Activated CD4-positive, alpha-beta T cell treated with anti-CD3 and anti-CD28 coated beads, Interleukin-2, Interleukin-6, amounts not matched to agents 100 ng/mL and 50 ng/mL, durations not matched to agents 16 hours and 8 hours (primary cell): ENCODE measurements at regions not wholly inside any gene's neighbourhood (a gene's known extent, or its start where the extent isn't known, plus 50 kb on each side); places are given as distances from the start of the nearest gene placed in this dataset.
A peak's percentile ranks its signal among the peaks of the same experiment; 100 is the strongest.

Experiments
- DNase-seq: peaks from one replicate; pipeline ENCODE4 v3.0.0-alpha.2; 2020

- no peak for DNase-seq
Measured at GRCh38 chr6:104411302-104411701, 448.4 kb downstream of the HACE1 start.

- no peak for DNase-seq
Measured at GRCh38 chr6:104409913-104410312, 449.8 kb downstream of the HACE1 start.

DNA sequence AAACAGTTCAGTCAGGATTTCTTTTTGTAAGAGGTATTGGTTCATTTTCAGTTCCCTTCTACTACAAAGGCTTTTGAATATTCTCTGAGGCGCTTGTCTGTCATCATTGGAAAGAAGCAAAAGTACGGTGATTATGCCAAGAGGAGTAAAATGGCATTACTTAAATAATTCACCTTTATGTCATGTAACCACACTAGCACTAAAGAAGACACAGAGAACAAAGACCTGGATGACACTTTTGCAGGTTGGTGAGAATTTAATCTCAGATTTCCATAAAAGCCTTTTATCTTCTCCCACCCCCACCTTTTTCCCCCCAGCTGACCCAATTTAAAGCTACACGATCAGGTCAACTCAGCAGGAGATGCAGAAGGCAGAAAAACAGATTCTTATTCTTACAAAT is 451.8 kb downstream of the HACE1 start:
- no peak for DNase-seq

GRCh38 chr6:104404377-104404776 is 455.3 kb downstream of the HACE1 start:
- no peak for DNase-seq

DNA sequence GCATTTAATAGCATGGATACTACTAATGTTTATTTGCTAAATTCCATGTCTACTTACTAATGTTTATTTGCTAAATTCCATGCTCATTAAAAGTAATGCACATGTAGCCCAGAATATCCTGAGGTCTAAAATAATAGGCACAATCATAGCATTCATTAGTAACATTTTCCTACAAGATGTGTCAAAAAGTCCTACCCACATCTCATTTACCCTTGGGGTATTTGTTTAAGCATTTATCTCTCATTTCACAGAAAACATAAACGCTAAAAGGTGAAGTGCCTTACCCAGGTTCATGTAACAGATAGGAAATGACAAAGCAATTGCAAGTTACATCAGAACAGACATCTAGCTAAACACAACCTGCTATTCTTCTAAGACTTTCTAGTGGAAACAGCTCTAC is 457.1 kb downstream of the HACE1 start:
- DNase-seq: no peak

DNA sequence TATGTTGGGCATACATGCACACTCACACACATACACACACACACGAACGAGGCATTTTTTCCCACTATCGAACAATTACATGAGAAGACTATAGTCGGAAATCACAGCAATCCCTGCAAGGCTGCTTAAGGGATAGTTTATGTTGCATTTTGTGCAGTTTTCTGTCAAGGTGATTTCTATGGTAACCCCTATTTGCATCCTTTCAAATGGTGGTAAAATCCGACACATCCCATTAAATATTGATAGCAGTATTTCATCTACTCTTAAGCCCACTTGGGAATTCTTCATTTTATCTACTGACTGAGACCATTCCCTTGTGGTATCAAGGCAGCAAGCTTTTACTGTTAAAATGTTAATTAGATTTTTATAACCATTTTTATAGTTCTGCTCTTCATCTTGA is 457.8 kb downstream of the HACE1 start:
- DNase-seq: no peak

GRCh38 chr6:104400844-104401243 is 458.9 kb downstream of the HACE1 start:
- DNase-seq: no peak

DNA sequence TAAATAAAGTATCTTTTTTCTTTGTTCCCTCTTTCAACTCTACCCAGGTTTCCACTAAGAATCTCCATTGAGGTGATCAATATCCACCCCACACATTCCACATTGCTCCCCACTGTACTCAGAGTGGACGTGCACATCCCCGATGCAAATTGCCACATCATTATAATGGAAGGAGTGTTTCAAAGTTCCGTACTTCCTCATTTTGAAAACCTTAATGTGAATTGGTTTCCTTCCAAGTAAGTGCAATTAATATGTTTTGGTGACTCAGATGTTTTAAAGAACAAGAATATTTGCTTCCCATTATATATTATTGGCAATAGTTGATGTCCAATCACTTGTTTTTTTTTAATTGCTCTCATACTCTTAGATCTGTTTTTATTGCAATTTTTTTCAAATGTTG is 463.6 kb downstream of the HACE1 start:
- DNase-seq: no peak

DNA sequence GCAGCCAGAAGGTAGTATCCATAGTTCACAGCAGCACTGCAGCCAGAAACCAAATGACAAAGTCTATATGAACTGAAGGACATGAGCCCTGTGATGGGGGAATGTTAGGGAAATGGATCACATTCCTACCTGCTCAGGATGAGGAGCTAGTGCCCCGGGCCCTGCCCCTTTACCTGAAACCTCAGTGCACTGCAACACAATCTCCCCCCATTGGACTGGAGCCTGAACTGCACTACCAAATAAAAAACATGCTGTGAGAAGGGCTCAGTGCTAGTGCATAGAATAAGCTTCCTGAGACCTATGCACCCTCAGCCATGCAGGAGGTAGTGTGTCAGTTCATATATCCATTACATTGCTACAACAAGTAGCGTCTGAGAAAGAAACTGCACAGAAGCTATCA is 477.8 kb downstream of the HACE1 start:
- no peak for DNase-seq

DNA sequence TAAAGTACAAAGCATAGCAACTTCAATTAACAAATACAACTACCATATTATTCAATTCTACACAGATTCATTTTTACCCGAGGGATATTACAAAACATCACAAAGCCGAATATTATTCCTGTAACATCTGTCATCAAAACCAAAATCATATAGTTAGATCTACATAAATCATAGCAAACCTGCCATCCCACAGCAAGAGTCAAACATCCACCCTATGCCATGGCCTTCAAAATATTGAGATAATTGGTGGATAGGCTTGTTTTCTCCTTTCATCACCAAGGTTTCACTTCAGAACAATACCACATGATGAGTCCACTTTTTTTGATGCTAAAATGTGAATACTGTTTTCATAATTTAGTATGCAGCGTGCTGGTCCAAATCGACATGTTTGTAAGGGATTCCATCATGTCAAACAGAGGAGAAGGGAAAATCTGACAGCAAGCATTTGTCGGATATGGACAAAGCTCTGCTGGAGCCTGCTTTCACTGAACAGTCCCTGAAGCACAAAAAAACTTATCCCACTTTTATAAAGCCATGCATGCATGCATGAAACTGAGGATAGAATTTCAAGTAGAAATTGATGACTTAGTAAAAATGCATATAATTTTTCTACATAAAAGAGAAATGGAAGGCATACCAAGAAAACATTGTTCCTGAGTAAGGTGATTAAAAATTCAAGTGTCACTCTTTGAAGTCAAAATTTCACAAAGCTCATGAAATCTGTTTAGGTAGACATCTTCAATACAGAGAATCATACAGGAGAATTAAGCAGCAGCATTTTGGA is 494.1 kb downstream of the HACE1 start:
- DNase-seq: no peak

- no peak for DNase-seq
Measured at GRCh38 chr6:104357928-104358327, 501.8 kb downstream of the HACE1 start.

DNA sequence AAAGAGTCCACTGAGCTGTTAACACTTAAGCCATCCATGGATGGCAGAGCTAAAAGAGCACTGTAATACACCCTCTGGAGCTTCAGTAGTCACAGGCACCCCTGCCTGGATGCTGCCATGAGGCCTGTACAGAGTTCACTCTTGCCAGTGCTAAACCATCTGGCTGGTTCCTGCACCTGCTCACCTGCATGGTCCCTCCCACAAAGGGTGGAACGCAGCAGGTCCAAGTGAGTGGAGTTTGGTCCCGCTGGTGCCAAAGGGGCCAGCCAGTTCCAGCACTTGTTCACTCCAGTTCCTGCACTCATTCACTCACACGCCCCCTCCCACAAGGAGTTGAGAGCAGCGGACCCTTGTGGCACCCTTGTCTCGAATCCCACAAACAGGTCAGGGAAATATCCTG is 503.5 kb downstream of the HACE1 start:
- no peak for DNase-seq

DNA sequence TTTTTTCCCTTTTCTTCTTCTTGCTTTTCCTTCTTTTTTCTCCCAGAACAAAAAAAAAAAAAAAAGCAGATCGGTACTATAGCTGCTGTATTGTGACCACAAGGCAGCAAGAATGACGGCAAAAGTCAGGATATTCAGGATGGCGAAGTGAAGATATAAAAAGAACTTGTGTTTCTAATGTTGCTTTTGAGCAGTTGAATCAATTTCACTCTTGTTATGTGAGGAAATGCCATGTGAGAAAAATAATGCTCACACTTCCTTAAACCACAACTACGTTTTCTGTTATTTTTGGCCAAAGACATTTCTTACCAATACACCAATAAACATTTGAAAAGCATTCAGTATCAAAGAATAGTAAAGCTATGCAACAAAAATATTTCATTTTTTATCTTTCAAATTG is 510.5 kb downstream of the HACE1 start:
- DNase-seq: no peak

DNA sequence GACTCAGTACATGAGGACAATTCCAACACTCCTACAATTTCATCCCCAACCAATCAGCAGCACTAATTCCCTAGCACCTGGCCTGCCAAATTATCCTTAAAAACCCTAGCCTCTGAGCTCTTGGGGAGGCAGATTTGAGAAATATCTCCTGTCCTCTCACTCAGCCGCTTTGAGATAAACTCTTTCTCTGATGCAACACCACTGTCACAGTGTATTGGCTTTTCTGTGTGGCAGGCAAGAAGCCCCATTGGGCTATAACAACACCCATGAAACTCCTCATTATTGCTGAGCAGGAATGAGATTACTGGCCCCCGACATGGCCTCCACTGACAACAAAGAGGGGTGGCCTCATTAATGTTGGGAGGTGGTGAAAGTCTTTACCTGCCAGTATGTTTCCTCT is 515.5 kb downstream of the HACE1 start:
- no peak for DNase-seq

- DNase-seq: no peak
Measured at GRCh38 chr6:104332364-104332763, 527.4 kb downstream of the HACE1 start.

GRCh38 chr6:104326173-104327001 is 533.3 kb downstream of the HACE1 start:
- no peak for DNase-seq

GRCh38 chr6:104325341-104326172 is 534.2 kb downstream of the HACE1 start:
- DNase-seq: peak; percentile 7

DNA sequence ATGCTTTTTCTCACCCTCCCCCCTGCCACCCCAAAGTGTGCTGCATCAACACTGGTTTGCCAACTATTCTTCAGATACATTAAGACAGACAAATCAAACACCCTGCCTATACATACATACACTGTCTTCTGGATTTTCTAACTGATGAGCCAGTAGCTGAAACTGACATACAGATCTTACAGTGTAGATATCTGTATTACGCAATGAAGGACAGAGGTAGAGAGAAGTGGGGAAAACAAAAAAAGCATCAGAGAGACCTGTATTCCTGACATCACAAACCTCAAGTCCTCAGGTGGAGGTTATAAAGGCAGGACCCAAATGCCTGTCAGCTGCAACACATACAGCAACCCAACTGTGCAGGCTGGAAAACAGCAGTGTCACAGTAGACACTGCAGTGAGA is 535.4 kb downstream of the HACE1 start:
- DNase-seq: no peak

DNA sequence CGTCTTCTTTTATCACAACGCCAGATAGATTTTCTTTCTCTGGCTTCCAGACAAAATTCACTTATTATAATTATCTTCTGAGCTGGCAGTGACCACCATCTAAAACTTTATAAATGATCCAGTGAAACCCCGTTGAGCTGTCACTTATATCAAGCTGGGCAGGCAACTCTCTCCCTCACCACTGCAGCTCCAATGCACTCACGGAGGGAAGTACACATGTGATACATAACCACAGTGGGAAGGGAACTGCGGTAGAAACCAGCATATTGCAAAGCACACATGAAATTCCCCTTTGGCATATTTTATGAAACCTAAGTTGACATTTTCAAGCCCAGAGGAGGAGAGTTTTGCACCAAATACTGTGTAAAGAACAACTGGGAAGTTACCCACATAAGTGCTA is 536.9 kb downstream of the HACE1 start:
- DNase-seq: no peak

GRCh38 chr6:104321301-104321700 is 538.4 kb downstream of the HACE1 start:
- DNase-seq: no peak

GRCh38 chr6:104320896-104321295 is 538.8 kb downstream of the HACE1 start:
- DNase-seq: no peak

- no peak for DNase-seq
Measured at GRCh38 chr6:104312851-104313250, 546.9 kb downstream of the HACE1 start.

DNA sequence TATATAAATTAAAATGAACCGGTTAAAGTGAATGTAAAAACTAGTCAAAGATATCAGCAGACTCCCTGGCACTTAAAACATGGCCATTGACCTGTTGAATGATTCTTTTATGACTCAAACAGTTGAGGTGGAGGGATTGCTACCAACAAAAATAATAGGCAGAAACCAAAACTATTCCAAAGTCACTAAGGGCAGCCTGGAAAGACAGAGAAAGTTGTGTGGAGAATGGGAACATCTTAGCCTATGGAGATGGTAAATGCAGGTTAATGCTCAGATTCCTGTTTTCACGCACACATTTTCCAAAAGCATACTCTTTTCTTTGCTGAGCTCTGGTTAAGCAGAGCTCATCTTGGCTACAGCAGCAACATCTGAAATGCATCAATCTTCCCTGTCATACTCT is 553.5 kb downstream of the HACE1 start:
- DNase-seq: no peak

GRCh38 chr6:104305206-104305605 is 554.5 kb downstream of the HACE1 start:
- no peak for DNase-seq
